Neutrophil (primary cell): ENCODE measurements at regions not wholly inside any gene's neighbourhood (a gene's known extent, or its start where the extent isn't known, plus 50 kb on each side); places are given as distances from the start of the nearest gene placed in this dataset.

Experiments
- H3K27ac ChIP-seq: fragments of 200-600 bp; sonication (generic); 2 replicates; pipeline ENCODE4 v1.5.1; 2016; ENCODE audit warnings: mild to moderate bottlenecking, moderate library complexity
- H3K27me3 ChIP-seq: fragments of 200-600 bp; sonication (generic); 2 replicates; pipeline ENCODE4 v1.6.0; 2016; ENCODE audit warnings: mild to moderate bottlenecking
- H3K36me3 ChIP-seq: fragments of 200-600 bp; sonication (generic); 2 replicates; pipeline ENCODE4 v1.5.1; 2017
- H3K4me1 ChIP-seq, 2 experiments: fragments of 200-600 bp in 1 of 2; sonication (generic) in 1 of 2; 1 replicate in 1 of 2; 2 replicates in 1 of 2; pipeline versions ENCODE4 v1.5.1 to v1.6.1; 2013 to 2016; ENCODE audit warnings: low read depth in 1 of 2, low read length in 1 of 2, mild to moderate bottlenecking in 1 of 2, moderate library complexity in 1 of 2; ENCODE audit not compliant: control insufficient read depth in 1 of 2, insufficient read depth in 1 of 2
- H3K4me3 ChIP-seq, 2 experiments: fragments of 200-600 bp in 1 of 2; sonication (generic) in 1 of 2; 1 replicate in 1 of 2; 2 replicates in 1 of 2; pipeline ENCODE4 v1.5.1; 2013 to 2016; ENCODE audit warnings: low read depth in 1 of 2, low read length in 1 of 2, mild to moderate bottlenecking in 1 of 2, moderate library complexity in 1 of 2
- H3K9me3 ChIP-seq: fragments of 200-600 bp; sonication (generic); 2 replicates; pipeline ENCODE4 v1.5.1; 2016
- CTCF ChIP-seq: fragments of 200-600 bp; sonication (generic); IDR thresholded peaks from 2 replicates; pipeline ENCODE4 v1.5.1; 2016; ENCODE audit warnings: antibody characterized with exemption

- Histone ChIP-seq H3K27me3 (no peaks in the 10 kb centered on the region), H3K4me3 (no peak overlapping the region), H3K36me3 (no peaks in the 10 kb centered on the region), H3K9me3 (no peaks in the 10 kb centered on the region), H3K4me1 (peaks cover 8 to 18% of the 10 kb centered on the region in 2 experiments), H3K27ac (no peak overlapping the region)
- no peak for TF ChIP-seq CTCF
Observed at GRCh38 chr2:11987151-11987550, 240.7 kb downstream of the LPIN1 start.

GRCh38 chr2:11988691-11989353 lies 242.4 kb downstream of the LPIN1 start:
- TF ChIP-seq CTCF: no peak
- Histone ChIP-seq H3K9me3 (no peaks in the 10 kb centered on the region), H3K4me3 (no peak overlapping the region), H3K4me1 (peaks cover 8 to 18% of the 10 kb centered on the region in 2 experiments), H3K27me3 (no peaks in the 10 kb centered on the region), H3K36me3 (no peaks in the 10 kb centered on the region), H3K27ac (no peak overlapping the region)

- H3K9me3 ChIP-seq: no peaks in the 10 kb centered on the region
- no peaks in the 10 kb centered on the region for H3K27me3 ChIP-seq
- no peak for TF ChIP-seq CTCF
- H3K27ac ChIP-seq: no peak overlapping the region
- peaks cover 8 to 18% of the 10 kb centered on the region in 2 experiments for H3K4me1 ChIP-seq
- no peak overlapping the region for H3K4me3 ChIP-seq
- H3K36me3 ChIP-seq: no peaks in the 10 kb centered on the region
Observed at GRCh38 chr2:11989354-11989703, 242.9 kb downstream of the LPIN1 start.

- Histone ChIP-seq H3K27ac (no peak overlapping the region), H3K4me1 (peaks cover 8 to 18% of the 10 kb centered on the region in 2 experiments), H3K4me3 (no peak overlapping the region), H3K27me3 (no peaks in the 10 kb centered on the region), H3K9me3 (no peaks in the 10 kb centered on the region), H3K36me3 (no peaks in the 10 kb centered on the region)
- no peak for TF ChIP-seq CTCF
Observed at GRCh38 chr2:11990576-11990975, 244.1 kb downstream of the LPIN1 start.

- Histone ChIP-seq H3K27me3 (no peaks in the 10 kb centered on the region), H3K4me3 (no peak overlapping the region), H3K4me1 (peaks cover 8 to 18% of the 10 kb centered on the region in 2 experiments), H3K9me3 (no peaks in the 10 kb centered on the region), H3K27ac (no peak overlapping the region), H3K36me3 (no peaks in the 10 kb centered on the region)
- no peak for TF ChIP-seq CTCF
Observed at GRCh38 chr2:11993749-11994148, 247.3 kb downstream of the LPIN1 start.

- TF ChIP-seq CTCF: no peak
- Histone ChIP-seq H3K4me3 (no peak overlapping the region), H3K4me1 (peaks cover 8 to 16% of the 10 kb centered on the region in 2 experiments)
Observed at GRCh38 chr2:11995456-11995855, 249.0 kb downstream of the LPIN1 start.

More at GRCh38 chr2:11995456-11995855, 249.0 kb downstream of the LPIN1 start:
- Histone ChIP-seq H3K9me3 (no peaks in the 10 kb centered on the region), H3K27me3 (no peaks in the 10 kb centered on the region), H3K36me3 (no peaks in the 10 kb centered on the region), H3K27ac (no peak overlapping the region)
